GM21619 (cell line): ENCODE measurements at regions not wholly inside any gene's neighbourhood (a gene's known extent, or its start where the extent isn't known, plus 50 kb on each side); places are given as distances from the start of the nearest gene placed in this dataset.

Source experiments
- ATAC-seq: cut with Tn5 transposase; IDR thresholded peaks from one replicate; pipeline ENCODE4 v1.9.1; 2021; ENCODE audit not compliant: unreplicated experiment

DNA sequence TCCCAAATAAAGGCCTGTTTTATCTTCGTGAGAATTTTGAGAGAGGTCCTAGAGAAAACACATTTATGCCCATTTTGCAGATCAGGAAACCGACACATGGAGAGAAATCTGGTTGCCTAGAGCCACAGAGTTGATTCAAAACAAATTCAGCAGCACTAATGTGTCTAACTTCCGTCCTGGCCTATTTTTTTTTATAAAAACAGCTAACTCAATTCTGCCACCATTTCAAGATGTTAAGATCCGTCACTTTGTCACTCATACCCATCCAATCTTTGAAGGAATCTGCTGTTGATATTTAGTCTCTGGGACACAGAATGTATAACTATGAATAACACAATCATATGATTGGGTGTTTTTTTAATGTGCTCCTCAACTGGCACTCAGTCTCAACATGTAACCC, 611.1 kb upstream of the ARID1B start:
- no peak for ATAC-seq

DNA sequence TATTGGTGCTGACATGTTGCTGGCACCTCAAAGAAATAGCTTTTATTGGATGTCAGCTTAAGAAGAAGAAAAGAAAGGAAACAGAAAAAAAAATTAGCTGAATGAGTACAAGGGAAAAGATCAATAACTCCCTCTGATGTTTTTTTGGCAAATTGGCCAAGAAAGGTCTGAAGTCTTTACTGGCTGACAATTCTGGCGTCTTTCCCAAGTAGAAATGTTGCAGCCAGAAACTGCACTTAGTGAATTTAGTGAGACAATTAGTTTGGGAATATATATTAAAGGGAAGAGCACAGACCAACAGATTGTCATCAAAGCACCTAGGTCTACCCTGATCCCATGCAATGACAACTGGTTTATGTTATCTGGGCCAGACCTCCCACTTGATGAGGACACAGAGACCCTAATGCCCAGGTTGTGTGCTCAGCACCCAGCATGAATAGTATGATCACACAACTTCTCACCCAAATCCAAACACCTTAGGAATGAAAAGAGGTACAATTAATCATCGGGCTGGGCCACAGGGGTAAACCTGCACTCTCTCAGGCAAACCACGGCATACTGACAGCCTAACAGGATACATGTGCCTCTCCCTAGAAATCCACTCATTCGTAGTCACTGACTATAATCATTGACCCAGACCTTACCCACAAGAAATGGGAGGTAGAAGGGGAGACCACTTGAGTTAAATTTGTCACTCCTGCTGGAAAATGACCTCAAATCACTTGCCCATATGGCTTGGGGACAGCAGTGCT, 612.3 kb upstream of the ARID1B start:
- no peak for ATAC-seq

DNA sequence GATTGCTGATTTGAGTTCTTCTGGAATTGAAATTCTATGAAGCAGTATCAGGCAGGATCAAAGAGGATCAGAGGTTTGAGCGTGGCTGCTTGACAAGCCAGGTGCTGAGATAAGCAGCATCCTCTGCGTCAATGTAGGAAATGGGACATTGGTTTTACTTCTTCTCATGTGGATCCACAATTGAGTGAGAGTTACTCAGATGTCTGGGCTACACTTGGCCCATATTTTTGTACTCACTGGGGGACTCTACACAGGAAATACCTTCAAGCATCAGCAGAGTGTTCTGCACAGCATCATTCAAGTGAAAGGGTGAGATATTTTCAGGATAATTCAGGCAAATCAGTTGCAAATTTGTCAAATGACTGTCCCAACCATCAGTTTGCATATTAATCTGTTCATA, 613.9 kb upstream of the ARID1B start:
- ATAC-seq: no peak

DNA sequence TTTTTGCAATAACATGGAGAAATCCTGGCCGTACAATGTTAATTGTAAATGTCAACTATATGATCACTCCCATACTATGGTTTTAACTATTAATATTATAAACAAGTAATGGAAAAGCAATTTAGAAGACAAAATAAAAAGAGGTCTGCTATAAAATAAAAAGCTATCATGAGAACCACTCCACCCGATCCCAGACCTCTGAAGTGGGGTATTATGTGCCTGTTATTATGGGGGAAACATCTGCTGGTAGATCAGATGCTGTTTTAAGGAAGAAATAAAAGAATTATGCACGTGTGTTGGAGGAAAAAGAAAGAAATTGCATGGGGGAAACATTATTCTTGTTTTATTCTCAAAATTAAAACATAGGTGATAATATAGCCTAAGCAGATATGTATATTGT, 615.7 kb upstream of the ARID1B start:
- ATAC-seq: no peak

DNA sequence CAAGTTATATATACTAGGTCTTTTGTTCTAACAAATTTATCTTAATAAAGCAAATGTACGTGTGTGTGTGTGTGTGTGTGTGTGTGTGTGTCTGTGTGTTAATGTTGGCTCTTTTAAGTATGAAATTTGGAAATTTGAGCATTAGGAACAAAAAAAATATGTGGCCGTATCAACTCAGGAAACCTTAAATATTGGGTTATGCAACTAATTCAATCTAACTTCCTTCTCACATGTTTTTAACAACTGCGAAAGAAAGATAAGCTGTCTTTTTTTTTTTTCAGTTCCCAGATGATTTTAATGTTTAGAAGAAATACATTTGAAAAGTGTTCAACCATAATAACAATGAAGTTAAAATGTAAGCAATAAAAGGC, 616.4 kb upstream of the ARID1B start:
- no peak for ATAC-seq

DNA sequence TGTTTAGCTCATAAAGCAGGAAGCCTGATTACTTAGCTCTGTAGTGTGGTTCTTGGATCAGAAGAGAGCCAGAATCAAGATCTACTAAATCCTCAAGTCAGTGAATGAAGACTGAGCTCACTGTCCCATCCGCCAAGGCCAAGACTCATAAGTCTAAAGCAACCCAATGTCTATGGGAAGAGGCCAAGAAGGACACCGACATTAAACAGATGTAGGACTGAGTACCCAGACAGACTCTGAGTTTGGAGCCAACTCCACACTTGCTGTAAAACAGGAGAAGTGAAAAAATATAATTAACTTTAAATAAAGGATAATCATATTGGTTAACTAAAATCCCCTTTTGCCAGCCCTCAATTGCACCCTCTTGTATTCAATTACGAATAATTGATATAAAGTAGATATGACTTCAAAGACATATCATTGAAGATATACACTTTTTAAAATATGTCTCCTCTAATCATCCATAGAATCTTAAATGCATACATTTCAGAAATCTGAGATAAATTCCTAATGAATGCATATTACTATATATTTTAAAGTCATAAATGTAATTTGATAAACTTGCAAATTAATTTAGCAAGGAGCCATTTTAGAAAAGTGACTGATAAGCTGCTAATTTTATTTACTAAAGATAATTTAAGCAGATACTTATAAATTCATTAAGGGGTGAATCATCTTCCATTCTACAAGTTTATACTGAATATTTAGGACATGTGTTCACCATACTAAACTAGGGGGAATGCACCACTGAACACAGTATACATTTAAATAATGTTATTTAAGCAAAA, 617.0 kb upstream of the ARID1B start:
- no peak for ATAC-seq

DNA sequence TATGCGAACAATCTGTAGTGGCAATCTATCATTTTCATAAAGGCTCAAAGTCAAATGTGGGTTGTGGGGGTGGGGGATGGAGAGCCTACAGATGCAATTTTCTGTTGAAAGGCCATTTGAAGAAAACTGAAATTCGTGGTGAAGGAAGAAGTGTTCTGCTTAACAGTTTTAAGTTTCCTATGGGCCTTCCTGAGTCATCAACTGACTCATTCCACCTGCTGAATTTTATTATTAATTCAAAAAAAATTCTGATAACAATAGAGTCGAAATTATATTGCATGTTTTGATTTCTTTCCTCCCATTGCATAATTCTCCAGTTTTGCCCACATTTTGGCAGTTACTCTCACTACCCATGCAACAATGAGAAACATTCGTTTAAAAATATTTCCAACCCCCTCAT, 622.3 kb upstream of the ARID1B start:
- ATAC-seq: no peak

DNA sequence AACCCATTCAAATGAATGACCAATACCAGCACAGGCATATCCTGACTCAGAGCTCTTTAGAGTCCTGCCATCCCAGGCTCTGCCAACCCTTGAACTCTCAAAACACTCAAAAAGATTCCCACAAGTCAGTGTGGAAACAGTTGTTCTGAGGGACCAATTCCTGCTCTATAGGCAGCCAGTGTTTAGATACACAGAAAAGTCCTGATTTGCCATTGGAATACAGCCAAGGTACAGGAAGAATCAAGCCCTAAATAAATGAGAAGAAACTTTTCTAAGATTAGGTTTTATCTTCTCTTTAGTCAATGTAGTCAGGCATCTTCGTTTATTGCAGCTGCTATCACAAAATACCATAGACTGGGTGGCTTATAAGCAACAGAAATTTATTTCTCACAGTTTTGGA, 626.8 kb upstream of the ARID1B start:
- ATAC-seq: no peak

DNA sequence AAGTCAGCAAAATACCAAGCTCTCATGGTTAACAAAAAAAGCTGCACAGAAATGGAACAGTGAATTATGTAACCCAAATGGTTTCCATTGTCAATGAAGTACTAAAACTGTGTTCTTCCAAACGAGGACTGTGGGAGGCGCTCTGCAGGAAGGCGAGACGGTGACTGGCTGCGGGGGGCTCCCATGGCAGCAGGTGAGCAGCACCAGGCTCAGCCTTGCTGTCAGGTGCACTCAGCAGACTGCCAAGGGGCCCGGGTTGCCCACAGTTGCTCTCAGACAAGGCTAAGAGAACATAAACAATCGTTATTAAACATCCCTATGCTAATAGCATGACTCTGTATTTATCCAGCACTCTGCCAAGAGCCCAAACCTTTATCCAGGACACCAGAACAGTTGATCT, 630.3 kb upstream of the ARID1B start:
- no peak for ATAC-seq

DNA sequence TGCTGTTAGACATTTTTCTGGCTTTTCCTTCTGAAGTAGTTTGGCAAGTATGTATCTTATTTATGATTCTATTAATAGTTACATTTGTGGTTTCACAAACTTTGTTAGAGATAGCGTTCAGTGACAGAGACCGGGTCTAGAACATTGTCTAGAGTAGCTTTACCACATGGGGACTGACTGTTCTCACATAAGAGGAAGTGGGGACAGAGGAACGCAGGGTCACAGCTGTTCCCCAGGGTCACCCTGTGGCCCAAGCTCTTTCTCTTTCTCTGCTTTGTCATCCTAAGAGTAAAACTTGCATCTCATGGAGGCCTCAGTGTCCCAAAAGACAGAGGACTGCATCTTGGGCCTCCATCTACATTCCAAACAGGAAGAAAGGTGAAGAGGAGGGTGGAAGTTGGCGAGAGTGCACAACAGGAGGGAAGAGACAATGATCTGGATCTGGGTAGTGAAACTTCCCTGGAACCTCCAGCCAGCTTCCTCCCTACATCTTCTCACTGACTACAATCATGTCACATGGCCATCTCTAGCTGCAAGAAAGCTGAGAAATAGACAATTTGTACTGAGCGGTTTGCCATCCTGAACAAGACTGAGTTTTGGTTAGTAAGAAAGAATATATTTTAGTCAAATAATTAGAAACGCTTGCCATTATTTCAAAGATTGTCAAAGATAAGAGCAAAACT, 645.8 kb upstream of the ARID1B start:
- ATAC-seq: peak; percentile 100

DNA sequence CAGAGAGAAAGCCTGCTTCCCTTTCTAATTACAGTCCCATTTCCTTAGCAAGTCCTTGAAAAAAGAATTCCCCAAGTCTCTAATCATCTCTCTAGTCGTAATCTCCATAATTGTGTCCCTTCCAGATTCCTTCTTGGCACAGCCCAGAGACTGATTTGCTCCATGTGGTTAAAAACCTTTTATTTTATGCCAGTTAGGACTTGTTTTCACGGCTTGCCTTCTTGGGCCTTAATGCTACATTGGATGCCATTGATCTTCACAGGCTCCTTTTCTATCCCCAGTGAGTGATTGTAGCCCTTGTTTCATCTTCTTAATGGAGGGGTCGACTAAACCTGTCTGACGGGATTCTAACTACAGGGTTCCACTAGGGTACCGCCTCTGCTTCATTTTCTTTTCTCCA, 650.6 kb upstream of the ARID1B start:
- no peak for ATAC-seq

DNA sequence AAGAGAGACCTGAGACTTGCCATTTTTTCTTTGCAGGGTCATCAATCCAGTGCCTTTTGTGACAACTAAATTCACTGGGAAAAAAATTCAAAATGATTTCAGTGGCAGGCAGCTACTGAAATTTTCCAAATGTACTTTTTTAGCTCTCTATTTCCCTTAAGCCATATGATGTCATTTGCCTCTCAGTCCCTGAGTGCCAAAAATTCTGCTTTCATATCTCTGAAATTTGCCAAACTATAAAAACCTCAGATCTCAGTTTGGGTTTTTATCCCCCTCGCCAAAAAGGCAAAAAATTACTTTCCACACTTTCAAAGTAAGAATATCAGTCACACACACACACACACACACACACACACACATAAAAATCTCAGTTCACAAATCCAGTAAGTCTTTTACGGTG, 651.3 kb upstream of the ARID1B start:
- ATAC-seq: no peak

DNA sequence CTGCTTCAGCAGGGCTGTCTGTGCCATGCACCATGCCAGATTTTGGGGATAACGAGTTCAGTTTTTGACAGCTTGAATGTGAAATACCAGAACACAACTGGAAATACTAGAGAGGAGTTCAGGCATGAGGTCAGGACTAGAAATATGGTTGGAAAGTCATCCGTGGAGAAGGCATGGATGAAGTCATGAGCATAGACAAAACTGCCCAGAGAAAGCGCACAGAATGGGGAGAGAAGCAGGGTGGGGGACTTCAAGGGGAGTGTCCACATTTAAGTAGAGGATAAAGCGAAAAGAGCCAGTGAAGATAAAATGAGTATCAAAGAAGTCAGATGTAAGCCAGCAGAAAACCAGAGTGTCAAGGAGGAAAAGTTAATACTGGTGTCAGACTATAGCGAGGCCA, 653.4 kb upstream of the ARID1B start:
- no peak for ATAC-seq

DNA sequence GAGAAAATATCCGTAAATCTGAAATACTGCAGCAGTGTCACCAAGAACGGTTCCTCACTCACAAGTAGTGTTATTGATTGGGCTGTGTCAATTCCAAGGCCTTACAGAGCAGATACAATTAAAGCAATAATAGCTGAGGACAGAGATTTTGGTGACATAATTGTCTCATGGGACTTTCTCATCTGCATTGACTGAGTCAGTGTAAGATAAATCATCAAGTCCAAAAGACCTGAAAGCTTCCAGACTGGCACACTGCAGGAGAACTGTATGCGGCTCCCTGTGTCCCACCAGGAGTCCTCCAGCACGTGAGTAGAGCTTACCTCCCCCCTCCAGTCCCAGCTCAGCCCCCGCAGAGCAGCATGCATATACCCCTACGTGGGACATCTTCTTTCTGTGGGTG, 655.2 kb upstream of the ARID1B start:
- no peak for ATAC-seq

DNA sequence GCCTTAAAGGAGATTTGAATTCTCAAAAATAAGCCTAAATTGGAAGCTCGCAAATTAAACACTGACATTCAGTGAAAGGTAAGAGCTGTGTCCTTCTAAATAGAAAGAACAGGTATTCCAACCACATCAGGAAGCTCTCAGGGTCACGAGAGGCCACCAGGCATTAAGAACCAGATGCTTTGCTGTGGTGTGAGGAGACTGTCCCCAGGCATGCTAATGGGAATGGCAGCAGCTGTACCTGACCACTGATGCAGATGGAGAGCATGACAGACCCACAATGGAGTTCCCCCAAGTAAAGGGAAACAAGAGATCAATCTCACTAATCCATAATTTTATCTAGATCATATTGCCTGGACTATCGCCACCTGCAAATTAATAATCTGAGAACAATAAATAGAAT, 658.9 kb upstream of the NOX3 start:
- no peak for ATAC-seq

DNA sequence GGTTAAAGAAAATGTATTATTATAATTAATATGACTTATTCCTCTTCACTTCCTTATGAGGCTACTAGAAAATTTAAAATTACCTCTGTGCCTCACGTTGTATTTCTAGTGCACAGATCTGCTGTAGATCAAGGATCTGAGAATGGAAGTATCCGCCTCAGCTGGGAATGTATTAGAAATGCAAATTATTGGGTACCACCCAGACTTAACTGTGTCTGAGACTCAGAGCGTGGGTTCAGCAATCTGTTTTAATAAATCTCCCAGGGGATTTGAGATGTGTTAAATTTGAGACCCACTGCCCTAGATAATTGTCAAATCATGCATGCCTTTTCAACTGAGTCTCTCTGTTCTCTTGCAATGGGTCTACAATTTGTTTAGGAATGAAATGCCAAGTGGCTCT, 658.0 kb upstream of the NOX3 start:
- no peak for ATAC-seq

DNA sequence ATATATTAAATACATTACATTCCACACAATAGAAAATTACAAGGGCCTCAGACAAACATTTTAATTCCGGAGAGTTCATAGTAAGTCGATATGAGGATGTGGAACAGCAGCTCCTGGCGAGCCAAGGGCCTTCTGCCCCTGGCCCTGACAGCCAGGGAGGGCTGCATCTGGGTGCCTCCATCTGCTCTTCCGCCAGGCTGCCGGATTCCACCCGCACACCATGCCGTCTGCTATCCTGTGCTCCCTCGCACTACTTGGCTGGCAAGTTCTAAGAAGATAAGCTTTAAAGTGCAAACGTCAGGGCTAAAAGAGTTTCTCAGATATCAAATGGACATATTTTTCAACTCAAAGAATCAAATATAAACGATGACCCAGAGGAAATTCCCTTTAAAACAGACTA, 656.3 kb upstream of the NOX3 start:
- no peak for ATAC-seq

DNA sequence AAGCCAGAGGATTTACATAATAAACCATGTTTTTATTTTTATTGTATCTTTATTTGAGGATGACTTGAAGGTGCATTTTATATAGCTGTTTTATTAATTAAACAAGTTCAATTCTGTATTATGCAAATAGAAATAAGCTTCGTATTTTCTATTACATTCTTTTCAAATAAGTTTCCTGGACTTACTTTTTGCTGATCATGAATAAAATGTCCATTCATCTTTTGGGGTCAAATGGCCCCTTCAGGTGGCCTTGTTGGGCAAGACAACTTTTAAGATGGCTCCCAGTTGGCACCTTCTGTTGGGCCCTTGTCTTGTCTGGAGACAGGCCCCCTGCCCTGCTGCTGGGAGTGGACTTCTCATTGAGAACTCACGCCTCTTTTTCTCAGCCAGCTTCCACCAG, 654.6 kb upstream of the NOX3 start:
- ATAC-seq: no peak

DNA sequence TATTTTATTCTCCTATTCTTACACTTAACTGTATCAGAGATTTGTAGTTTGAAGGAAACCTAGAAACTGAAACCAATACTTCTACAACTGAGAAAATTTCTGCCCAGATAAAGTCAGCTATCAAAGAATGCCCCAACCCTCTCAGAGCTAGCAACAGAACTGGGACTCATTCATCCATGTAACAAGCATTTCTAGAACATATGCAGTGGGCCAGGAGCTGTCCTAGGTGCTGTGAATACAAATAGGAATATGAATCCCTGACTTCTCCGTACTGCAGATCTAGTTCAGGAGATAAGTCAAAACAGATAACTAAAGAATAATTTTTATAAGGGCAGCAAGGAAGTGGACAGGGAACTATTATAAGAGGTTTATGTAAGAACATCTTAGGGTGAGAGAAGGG, 654.1 kb upstream of the NOX3 start:
- no peak for ATAC-seq

DNA sequence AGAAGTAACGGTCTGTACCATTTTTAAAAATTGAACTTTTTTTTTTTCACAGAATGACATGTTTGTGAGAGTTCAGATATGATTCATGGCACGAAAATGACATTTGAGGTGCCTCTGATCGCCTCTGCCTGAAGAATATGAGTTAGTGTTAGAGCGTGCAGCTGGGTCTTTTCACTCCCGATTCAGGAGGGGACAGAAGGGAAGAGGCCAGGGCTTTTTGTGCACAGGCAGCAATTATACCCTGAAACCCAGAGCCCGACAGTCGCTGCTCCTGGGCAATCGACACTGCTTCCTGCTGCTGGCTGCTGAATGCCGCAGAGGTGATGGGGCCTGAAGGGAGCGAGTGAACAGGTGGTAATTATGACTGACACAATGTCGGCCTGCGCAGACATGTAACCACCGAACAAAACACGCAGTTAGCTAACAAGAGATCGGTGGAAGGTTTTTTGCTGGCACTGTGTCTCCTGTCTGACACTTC, 652.0 kb upstream of the NOX3 start:
- no peak for ATAC-seq

DNA sequence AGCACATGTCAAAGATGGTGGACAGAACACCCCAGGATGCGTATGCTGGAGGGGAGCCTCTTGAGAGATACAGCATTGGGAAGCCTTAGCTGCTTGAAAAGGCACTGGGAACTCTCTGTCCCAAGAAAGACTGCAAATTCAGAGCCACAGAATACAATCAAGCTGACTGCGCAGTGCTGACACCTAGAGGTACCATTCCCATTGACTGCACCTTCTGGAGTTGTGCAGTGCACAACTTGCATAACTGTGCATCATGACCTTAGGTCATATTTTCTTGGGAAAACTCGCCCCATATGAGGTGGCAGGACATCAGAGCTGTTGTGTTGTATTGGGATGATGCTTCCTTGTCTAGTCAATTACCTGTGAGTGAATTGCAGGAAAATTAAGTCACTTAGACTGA, 646.5 kb upstream of the NOX3 start:
- no peak for ATAC-seq

DNA sequence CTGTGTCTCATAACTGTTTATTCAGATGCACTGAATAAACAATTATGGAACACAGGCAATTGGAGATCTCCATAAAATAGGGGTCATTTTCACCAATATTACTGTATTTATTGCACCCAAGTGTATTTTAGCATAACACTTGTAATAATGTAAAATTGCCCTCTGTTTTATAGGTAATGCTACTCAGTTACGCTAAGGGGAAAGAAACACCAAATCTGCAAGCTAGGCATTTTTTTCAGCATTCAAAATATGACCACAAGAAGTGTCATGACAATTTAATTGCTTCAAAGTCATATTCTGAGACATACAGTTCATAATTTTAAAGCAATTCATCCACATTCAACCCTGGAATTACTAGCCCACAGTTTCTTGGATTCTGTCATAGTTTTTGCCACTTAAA, 643.2 kb upstream of the NOX3 start:
- no peak for ATAC-seq
